Embryonic facial prominence (tissue), 1 donor: ENCODE measurements at regions not wholly inside any gene's neighbourhood (a gene's known extent, or its start where the extent isn't known, plus 50 kb on each side); places are given as distances from the start of the nearest gene placed in this dataset.

ENCODE experiments used
- DNase-seq: peaks from one replicate; pipeline ENCODE4 v3.0.0-alpha.2; 2016; ENCODE audit errors: extremely low spot score

DNA sequence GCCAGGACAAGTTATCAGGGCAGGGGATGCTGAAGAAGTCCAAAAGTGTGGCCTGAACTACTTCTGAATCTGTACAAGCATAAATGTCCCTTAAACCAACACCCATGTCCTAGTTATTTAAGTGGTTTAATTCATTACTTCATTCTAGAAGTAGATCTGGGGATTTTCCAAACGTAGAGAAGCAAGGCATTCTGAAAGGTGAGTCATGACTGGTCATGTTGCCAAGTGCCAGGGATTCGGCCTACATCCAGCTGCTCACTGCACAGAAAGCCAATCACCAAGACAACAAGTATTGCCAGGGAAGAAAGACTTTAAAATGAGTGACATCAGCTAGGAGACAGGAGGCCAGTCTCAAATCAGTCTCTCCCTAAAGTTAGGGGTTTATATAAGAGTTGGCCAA lies 396.6 kb downstream of the GABRB3 start:
- no peak for DNase-seq

- DNase-seq, result no peak
These were observed 398.1 kb downstream of the GABRB3 start for GRCh38 chr15:26374806-26375205.

GRCh38 chr15:26372706-26373105 lies 400.2 kb downstream of the GABRB3 start:
- DNase-seq, result no peak

DNA sequence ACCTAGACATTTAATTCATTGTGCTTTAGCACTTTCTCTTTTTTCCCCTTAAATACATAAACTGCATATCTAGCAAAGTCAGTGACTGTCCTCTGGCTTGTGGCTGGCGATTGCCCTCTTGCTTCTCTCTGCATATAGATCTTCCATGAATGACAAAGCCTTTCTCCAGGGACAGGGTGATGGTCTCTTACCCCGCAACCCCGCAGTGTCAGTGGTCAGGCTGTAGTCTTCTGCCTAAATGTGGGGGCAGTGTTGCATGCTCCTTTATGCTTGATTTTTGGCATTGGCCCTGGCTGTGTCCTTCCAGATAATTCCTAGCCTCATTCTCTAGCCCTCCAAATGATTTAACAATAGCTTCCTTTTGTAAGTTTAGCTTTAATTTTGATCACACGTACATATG lies 407.8 kb downstream of the GABRB3 start:
- no peak for DNase-seq

GRCh38 chr15:26359855-26360254 lies 413.0 kb downstream of the GABRB3 start:
- no peak for DNase-seq

- DNase-seq, result no peak
These were observed 414.2 kb downstream of the GABRB3 start for GRCh38 chr15:26358708-26359107.

- no peak for DNase-seq
These were observed 415.2 kb downstream of the GABRB3 start for GRCh38 chr15:26357653-26358052.

GRCh38 chr15:26355472-26356074 lies 417.3 kb downstream of the GABRB3 start:
- no peak for DNase-seq

DNA sequence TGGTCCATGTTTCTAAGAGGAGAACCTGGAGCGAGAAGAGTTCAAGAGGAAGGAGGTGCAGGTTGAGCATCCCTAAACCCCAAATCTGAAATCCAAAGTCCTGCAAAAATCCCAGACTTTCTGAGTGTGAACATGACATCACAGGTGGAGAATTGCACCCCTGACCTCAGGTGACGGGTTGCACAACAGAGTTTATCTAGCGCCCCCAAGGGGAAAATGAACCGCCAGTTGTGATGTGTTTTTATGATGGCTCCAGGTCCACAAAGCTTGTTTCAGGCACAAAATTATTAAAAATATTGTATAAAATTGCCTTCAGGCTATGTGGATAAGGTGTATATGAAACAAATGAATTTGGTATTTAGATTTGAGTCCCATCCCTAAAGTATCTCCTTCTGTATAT lies 420.0 kb downstream of the GABRB3 start:
- DNase-seq, result no peak

GRCh38 chr15:26352406-26352805 lies 420.5 kb downstream of the GABRB3 start:
- no peak for DNase-seq

DNA sequence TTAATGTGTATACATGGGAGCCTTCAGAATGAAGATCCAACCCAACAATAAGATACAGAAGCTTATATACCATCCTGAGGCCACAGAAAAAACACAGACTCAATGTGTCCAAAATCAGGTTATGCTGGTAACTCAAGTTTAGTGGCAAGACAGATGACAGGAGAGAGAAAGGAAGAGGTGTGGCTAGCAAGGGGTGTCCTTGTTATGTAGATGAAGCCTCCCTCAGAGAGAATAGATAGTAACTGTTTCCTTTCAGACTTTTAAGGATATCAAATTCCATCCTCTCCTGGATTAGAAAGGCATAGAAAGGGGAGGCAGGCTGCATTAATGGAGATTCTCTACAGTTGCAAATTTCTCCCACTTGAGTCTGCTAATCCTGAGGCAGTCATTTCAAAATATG lies 447.4 kb downstream of the GABRB3 start:
- no peak for DNase-seq

DNA sequence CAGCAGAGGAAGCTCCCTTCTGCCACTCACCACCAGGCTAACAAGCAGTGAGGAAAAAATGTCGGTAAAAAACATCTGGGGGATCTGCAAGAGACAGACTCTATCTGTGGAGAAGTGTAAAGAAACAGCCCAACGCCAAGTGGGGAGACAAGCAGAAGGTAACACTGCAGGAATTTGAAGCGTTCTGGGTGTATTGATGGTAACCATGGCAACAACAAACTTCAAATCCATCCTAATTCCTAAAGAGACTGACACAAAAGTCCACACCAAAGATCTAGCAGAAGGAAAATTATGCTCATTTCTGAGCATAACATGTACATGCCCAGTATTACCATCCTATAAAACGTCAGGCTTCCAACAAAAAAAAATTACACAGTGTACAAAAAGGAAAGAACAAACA lies 449.3 kb downstream of the GABRB3 start:
- no peak for DNase-seq

GRCh38 chr15:26318689-26319088 lies 454.2 kb downstream of the GABRB3 start:
- DNase-seq, result no peak

GRCh38 chr15:26314577-26314976 lies 451.4 kb upstream of the ATP10A start:
- no peak for DNase-seq

DNA sequence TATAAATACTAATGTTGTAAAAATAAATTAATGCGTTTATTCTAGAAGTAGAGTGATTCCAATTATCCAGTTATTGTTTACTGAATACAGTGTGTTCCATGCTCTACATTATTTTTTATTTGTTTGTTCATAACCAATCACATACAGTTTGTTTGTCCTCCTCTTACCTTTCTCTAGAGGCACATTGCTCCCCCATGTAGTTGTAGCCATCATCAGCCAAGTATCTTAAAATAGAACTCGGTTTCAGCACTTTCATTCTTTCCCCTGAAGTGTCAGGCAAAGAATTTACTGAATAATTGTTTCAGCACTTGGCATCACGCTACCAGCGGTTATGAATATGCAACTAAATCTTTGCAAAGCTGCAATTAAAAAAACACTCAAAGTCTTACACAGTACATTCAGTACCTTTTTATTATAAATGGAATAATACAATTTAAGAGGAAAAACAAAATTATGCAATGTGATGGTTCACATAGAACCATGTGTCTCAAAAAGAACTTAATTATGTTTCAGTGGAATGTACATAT lies 448.6 kb upstream of the ATP10A start:
- DNase-seq, result no peak

DNA sequence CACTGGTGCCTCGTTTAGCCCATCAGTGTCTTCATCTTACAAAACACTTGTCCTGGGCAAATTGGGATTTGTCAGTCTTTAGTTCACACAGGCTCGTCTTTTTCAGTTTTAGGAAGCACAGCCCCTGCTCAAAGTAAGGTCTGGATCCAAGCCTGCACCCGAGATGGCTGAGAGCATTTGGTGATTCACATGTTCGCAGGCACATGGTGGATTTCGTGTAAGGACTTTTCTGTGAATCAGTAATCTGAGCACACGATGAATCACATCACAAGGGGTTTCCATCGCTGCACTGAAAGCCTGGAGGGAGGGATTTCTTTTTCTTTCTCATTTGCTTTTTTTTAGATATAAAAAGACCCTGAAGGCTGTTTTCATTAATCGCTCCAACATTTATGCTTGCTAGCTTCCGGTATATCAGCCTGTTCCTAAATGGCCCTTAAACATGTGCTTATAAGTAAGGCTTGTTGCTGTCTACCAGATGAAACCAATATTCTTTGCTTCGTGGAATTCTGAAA lies 435.6 kb upstream of the ATP10A start:
- peak; percentile 20 for DNase-seq

GRCh38 chr15:26298010-26298658 lies 435.0 kb upstream of the ATP10A start:
- DNase-seq, result no peak

DNA sequence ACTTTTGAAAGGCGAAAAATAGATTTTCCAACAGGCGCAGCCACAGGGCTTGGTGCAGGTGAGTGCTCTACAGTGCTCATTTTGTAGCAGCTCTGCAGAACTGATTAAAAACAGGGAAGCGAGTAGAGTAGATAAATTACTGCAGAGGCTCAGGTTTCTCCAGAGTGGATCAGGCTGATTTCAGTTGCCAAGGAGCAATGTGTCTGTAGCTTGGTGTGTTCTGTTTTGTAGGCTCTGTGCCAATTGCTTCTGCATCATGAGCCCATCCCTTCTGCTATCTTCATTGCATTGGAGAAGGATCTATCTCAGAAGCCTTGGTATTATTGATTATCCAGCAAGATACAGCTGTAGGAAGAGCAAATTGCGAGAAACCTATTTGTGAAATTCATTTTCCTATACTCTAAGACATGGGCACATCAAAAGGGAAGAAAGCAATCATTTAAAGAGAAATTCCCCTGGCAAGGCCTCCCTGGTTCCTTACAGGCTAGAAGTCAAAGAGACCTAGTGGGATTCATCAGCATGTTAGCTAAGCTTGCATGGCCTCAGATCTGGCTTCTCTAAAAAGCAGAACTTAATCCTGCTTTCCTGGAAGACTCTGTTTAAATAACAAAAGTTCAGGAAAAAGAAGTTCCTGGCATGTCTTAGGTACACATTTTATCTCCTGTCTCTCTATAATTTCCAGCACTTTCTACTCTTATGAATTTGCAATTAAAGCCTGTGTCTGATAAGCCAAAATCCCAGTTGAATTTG lies 432.4 kb upstream of the ATP10A start:
- DNase-seq, result no peak

DNA sequence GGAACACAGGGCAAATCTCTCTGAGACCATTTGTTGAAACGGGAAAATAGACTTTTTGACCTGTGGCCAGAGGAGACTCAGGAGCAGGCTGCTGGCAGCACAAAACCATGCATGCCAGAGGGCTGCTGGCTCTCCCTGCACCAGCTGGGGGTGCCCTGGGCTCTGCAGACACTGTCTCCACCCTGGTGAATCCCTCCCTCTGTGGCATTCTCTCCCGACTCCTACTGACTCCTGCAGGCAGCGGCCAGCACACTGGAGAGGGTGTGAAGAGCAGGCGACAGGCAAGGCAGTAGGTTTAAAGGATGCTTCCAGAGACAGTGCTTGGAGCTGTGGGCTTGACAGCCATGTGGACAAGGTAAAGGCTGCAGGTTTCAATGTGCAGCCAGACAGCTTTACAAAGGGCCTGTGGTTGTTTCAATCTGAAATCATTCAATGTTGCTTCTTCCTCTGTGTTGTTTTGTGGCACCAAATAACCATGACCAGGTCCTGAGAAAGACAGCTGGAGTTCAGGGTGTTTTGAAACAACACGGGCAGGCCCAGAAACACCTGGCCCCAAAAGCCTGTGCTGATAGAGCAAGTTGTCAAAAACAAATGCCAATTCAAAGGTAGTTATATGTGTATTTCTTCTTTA lies 431.0 kb upstream of the ATP10A start:
- no peak for DNase-seq

- DNase-seq, result no peak
These were observed 424.3 kb upstream of the ATP10A start for GRCh38 chr15:26287381-26287780.

GRCh38 chr15:26280281-26280680 lies 417.2 kb upstream of the ATP10A start:
- DNase-seq, result no peak

DNA sequence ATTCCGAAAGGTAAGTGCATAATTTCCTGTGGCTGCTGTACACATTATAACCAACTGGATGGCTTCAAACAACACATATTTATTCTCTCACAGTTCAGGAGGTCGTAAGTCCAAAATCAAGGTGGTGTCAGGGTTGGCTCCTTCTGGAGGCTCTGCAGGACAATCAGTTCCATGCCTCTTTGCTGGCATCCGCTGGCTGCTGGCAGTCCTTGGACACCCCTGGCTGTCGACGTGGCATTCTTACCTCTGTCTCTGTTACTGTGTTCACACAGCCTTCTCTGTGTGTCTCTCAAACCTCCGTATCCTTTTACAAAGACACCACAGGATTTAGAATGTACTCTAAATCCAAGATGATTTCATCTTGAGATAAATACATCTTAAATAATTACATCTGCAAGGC lies 398.8 kb upstream of the ATP10A start:
- DNase-seq, result no peak
